GM18868 (cell line): ENCODE measurements at regions not wholly inside any gene's neighbourhood (a gene's known extent, or its start where the extent isn't known, plus 50 kb on each side); places are given as distances from the start of the nearest gene placed in this dataset.

Experiments used
- ATAC-seq: cut with Tn5 transposase; IDR thresholded peaks from one replicate; pipeline ENCODE4 v1.9.1; 2021; ENCODE audit warnings: mild to moderate bottlenecking, moderate library complexity; ENCODE audit not compliant: unreplicated experiment

DNA sequence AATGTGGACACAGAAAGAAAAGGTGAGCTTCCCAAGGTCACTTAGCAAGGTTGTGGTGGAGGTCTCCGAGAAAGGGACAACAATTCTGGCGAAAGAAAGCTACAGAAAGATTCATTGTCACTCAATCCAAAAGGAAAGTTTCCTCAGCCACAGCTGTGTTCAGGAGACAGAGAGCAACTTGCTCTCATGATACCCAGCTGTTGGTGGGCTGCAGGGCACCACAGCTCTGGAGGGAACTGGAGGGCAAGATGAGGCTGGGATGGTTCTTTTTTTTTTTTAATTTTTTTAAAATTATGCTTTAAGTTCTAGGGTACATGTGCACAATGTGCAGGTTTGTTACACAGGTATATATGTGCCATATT is 50.7 kb upstream of the VTCN1 start:
- ATAC-seq, result no peak

DNA sequence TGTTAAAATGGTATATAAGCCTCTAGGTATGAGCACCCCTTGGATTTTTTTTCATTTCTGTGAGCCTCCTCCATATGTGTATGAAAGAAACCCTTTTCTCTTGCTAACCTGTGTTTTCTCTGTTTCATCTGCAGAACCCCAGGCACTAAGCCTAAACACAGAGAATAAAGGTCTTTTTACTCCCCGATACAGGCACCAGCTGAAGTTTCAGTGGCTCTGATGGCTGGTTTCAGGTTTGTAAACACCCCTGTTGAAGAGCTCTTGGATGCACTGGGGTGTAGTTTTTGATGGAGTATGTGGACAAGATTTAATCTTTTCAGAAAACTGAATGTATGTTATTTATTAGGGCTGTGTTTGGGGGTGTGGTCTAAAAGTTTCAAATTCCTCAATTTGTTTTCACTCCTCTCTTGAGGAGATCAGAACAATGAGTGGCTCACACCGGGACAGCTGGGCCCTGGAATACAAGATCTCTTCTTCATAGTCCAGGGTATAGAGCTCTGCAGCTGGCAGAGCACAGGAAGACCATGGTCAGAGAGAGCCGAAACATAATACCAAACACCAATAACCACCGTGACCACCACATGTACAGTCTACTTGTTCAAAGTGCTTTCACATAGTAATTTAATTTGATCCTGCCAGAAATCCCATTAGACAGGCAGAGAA is 50.2 kb upstream of the VTCN1 start:
- no peak for ATAC-seq
